ENCODE measurements at regions not wholly inside any gene's neighbourhood (a gene's known extent, or its start where the extent isn't known, plus 50 kb on each side); places are given as distances from the start of the nearest gene placed in this dataset.

DNA sequence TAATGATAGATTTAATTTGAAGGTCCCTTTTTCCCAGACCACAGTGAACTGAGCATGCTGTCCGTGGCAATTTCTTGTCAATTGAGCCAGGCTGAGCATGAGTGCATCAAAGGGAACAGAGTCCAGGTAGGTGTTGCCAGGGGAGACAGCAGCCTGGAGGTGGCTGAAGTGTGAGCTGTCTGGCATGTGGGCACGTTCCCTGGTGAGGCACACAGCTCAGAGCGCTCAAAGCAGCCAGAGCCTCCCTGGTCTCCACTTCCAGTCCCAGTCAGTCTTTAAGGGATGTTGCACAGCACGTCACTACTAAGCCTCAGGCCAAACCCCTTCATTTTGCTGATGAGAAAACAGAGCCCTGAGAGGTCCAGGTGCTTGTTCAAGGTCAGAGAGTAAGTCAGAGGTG, 251.4 kb downstream of the MATN1 start:
- WGBS, 2 donors: 58 to 72% methylated on average over 2 to 4 of the region's 4 CpGs
- no peaks in the 10 kb centered on the region for H3K27me3 ChIP-seq
- no peak overlapping the region for H3K4me3 ChIP-seq
- H3K9me3 ChIP-seq: no peaks in the 10 kb centered on the region
- no peak for TF ChIP-seq EP300 (IDR thresholded peaks at IDR 0.05)
- TF ChIP-seq, protein P1, sequence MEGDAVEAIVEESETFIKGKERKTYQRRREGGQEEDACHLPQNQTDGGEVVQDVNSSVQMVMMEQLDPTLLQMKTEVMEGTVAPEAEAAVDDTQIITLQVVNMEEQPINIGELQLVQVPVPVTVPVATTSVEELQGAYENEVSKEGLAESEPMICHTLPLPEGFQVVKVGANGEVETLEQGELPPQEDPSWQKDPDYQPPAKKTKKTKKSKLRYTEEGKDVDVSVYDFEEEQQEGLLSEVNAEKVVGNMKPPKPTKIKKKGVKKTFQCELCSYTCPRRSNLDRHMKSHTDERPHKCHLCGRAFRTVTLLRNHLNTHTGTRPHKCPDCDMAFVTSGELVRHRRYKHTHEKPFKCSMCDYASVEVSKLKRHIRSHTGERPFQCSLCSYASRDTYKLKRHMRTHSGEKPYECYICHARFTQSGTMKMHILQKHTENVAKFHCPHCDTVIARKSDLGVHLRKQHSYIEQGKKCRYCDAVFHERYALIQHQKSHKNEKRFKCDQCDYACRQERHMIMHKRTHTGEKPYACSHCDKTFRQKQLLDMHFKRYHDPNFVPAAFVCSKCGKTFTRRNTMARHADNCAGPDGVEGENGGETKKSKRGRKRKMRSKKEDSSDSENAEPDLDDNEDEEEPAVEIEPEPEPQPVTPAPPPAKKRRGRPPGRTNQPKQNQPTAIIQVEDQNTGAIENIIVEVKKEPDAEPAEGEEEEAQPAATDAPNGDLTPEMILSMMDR (IDR thresholded peaks at IDR 0.05): no peak
- no peak overlapping the region for H3K27ac ChIP-seq
- no peaks in the 10 kb centered on the region for H3K4me1 ChIP-seq
- no peak for DNase-seq (ENCODE audit: low spot score in 2 of 2)
- no peaks in the 10 kb centered on the region for H3K36me3 ChIP-seq

GRCh38 chr1:30471307-30471706, 252.1 kb downstream of the MATN1 start:
- 92 to 95% methylated on average over 2 of the region's 2 CpGs for WGBS, 2 donors
- Histone ChIP-seq H3K4me1 (no peaks in the 10 kb centered on the region), H3K27me3 (no peaks in the 10 kb centered on the region), H3K4me3 (no peak overlapping the region), H3K36me3 (no peaks in the 10 kb centered on the region), H3K27ac (no peak overlapping the region), H3K9me3 (no peaks in the 10 kb centered on the region)
- DNase-seq (ENCODE audit: low spot score in 2 of 2): no peak
- TF ChIP-seq POLR2A (IDR thresholded peaks at IDR 0.05) (no peak), EP300 (IDR thresholded peaks at IDR 0.05) (no peak)
- TF ChIP-seq, protein P1 (IDR thresholded peaks at IDR 0.05): no peak

- TF ChIP-seq POLR2A (IDR thresholded peaks at IDR 0.05) (no peak), EP300 (IDR thresholded peaks at IDR 0.05) (no peak)
- TF ChIP-seq, protein P1 (IDR thresholded peaks at IDR 0.05): no peak
- H3K36me3 ChIP-seq: no peaks in the 10 kb centered on the region
- no peaks in the 10 kb centered on the region for H3K9me3 ChIP-seq
- no peak overlapping the region for H3K27ac ChIP-seq
- H3K27me3 ChIP-seq: no peaks in the 10 kb centered on the region
- WGBS, 2 donors: 69 to 87% methylated on average over 5 of the region's 5 CpGs
- no peaks in the 10 kb centered on the region for H3K4me1 ChIP-seq
- H3K4me3 ChIP-seq: no peak overlapping the region
- no peak for DNase-seq (ENCODE audit: low spot score in 2 of 2)
These were observed 254.0 kb downstream of the MATN1 start for GRCh38 chr1:30469426-30469825.

DNA sequence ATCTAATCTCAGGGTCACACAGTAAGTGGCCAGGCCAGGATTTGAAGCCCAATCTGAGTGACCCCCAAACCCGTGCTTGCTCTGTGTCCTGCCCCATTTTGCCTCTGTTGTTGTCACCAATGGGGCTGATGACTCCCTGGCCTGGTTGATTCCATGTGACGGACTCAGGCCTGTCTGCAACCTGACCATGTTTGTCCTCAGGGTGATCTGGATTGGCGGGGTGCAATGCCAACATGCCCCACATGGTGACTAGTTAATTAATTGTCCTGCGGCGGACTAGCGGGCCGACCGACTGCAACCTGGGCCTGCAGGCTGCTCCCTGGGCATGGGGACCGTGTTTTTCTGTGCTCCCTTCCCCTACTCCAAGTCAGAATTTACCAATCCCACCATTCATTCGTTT, 256.3 kb downstream of the MATN1 start:
- no peaks in the 10 kb centered on the region for H3K36me3 ChIP-seq
- DNase-seq (ENCODE audit: low spot score in 2 of 2): no peak

DNA sequence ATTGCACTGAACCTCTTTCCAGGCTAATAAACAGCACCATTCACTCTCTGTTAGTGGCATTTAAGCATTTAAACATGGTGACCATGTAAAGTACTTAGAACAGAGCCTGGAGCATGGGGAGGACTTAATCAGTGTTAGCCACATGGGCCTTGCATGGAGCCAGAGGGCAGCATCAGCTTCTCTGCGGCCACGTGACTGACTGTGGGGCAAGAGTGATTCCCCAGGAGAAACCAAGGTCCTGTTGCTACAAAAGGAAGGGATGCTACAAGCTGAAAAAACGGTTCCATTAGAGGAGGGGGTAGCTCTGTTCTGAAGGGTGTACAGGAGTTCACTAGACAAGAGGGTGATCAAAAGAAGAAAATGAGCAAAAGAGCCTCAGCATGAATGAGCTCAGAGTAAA, 256.8 kb downstream of the MATN1 start:
- H3K36me3 ChIP-seq: no peaks in the 10 kb centered on the region
- TF ChIP-seq, protein P1 (IDR thresholded peaks at IDR 0.05): no peak
- TF ChIP-seq POLR2A (IDR thresholded peaks at IDR 0.05) (no peak), EP300 (IDR thresholded peaks at IDR 0.05) (no peak)
- DNase-seq (ENCODE audit: low spot score in 2 of 2): no peak
- no peaks in the 10 kb centered on the region for H3K27me3 ChIP-seq
- no peaks in the 10 kb centered on the region for H3K9me3 ChIP-seq
- no peak overlapping the region for H3K4me3 ChIP-seq
- H3K4me1 ChIP-seq: no peaks in the 10 kb centered on the region
- WGBS, 2 donors: 54 to 77% methylated on average over 3 of the region's 3 CpGs
- H3K27ac ChIP-seq: no peak overlapping the region

More for the DNA sequence above, 256.3 kb downstream of the MATN1 start:
- Histone ChIP-seq H3K4me3 (no peak overlapping the region), H3K27me3 (no peaks in the 10 kb centered on the region), H3K4me1 (no peaks in the 10 kb centered on the region), H3K9me3 (no peaks in the 10 kb centered on the region), H3K27ac (no peak overlapping the region)
- TF ChIP-seq, protein P1 (IDR thresholded peaks at IDR 0.05): no peak
- no peak for TF ChIP-seq EP300 (IDR thresholded peaks at IDR 0.05)
- TF ChIP-seq POLR2A (IDR thresholded peaks at IDR 0.05): no peak
- WGBS, 2 donors: 84 to 94% methylated on average over 10 of the region's 10 CpGs
